ENCODE measurements at regions not wholly inside any gene's neighbourhood (a gene's known extent, or its start where the extent isn't known, plus 50 kb on each side); places are given as distances from the start of the nearest gene placed in this dataset.

- WGBS: 75% methylated on average over 6 of the region's 6 CpGs
- H3K9me3 ChIP-seq (ENCODE audit: control insufficient read depth in 4 of 4, low read length in 3 of 4): no peaks in the 10 kb centered on the region
- DNase-seq (ENCODE audit: low spot score): no peak
- H3K27ac ChIP-seq (ENCODE audit: low read depth in 1 of 2, low read length in 2 of 2): no peak overlapping the region
- TF ChIP-seq EGR1 (IDR thresholded peaks at IDR 0.05; ENCODE audit: low read depth in 2 of 2) (no peak), YY1 (IDR thresholded peaks at IDR 0.05) (no peak), JUND (IDR thresholded peaks at IDR 0.05) (no peak), CTCF (IDR thresholded peaks at IDR 0.05; ENCODE audit: low read depth, low read length, missing input control) (no peak), TAF1 (conservative IDR thresholded peaks at IDR 0.05) (no peak), ATF3 (IDR thresholded peaks at IDR 0.05) (no peak), SP1 (IDR thresholded peaks at IDR 0.05) (no peak), RAD21 (IDR thresholded peaks at IDR 0.05) (no peak), NR2F2 (IDR thresholded peaks at IDR 0.05) (no peak), HNF4G (IDR thresholded peaks at IDR 0.05) (no peak)
- TF ChIP-seq, protein P1, sequence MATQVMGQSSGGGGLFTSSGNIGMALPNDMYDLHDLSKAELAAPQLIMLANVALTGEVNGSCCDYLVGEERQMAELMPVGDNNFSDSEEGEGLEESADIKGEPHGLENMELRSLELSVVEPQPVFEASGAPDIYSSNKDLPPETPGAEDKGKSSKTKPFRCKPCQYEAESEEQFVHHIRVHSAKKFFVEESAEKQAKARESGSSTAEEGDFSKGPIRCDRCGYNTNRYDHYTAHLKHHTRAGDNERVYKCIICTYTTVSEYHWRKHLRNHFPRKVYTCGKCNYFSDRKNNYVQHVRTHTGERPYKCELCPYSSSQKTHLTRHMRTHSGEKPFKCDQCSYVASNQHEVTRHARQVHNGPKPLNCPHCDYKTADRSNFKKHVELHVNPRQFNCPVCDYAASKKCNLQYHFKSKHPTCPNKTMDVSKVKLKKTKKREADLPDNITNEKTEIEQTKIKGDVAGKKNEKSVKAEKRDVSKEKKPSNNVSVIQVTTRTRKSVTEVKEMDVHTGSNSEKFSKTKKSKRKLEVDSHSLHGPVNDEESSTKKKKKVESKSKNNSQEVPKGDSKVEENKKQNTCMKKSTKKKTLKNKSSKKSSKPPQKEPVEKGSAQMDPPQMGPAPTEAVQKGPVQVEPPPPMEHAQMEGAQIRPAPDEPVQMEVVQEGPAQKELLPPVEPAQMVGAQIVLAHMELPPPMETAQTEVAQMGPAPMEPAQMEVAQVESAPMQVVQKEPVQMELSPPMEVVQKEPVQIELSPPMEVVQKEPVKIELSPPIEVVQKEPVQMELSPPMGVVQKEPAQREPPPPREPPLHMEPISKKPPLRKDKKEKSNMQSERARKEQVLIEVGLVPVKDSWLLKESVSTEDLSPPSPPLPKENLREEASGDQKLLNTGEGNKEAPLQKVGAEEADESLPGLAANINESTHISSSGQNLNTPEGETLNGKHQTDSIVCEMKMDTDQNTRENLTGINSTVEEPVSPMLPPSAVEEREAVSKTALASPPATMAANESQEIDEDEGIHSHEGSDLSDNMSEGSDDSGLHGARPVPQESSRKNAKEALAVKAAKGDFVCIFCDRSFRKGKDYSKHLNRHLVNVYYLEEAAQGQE (IDR thresholded peaks at IDR 0.05): no peak
- TF ChIP-seq, protein P2, sequence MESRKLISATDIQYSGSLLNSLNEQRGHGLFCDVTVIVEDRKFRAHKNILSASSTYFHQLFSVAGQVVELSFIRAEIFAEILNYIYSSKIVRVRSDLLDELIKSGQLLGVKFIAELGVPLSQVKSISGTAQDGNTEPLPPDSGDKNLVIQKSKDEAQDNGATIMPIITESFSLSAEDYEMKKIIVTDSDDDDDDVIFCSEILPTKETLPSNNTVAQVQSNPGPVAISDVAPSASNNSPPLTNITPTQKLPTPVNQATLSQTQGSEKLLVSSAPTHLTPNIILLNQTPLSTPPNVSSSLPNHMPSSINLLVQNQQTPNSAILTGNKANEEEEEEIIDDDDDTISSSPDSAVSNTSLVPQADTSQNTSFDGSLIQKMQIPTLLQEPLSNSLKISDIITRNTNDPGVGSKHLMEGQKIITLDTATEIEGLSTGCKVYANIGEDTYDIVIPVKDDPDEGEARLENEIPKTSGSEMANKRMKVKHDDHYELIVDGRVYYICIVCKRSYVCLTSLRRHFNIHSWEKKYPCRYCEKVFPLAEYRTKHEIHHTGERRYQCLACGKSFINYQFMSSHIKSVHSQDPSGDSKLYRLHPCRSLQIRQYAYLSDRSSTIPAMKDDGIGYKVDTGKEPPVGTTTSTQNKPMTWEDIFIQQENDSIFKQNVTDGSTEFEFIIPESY (IDR thresholded peaks at IDR 0.05): no peak
- H3K36me3 ChIP-seq (ENCODE audit: control insufficient read depth in 4 of 4, insufficient read depth in 3 of 4, low read depth in 1 of 4, low read length in 3 of 4): no peaks in the 10 kb centered on the region
- no peak overlapping the region for H3K4me3 ChIP-seq (ENCODE audit: low read depth in 1 of 3, low read length in 3 of 3)
- H3K4me1 ChIP-seq (ENCODE audit: control insufficient read depth in 4 of 4, insufficient read depth in 4 of 4, low read length in 3 of 4): peaks cover 0 to 6% (median 3%) of the 10 kb centered on the region in 4 donors
- H3K9ac ChIP-seq (ENCODE audit: low read depth in 1 of 2, low read length in 2 of 2): no peak overlapping the region
- H3K27me3 ChIP-seq (ENCODE audit: control insufficient read depth in 4 of 4, insufficient read depth in 4 of 4, low read length in 3 of 4): no peaks in the 10 kb centered on the region
Measured at GRCh38 chr17:5874486-5874885, 195.7 kb upstream of the WSCD1 start.

GRCh38 chr17:5877366-5877765, 192.8 kb upstream of the WSCD1 start:
- H3K36me3 ChIP-seq (ENCODE audit: control insufficient read depth in 4 of 4, insufficient read depth in 3 of 4, low read depth in 1 of 4, low read length in 3 of 4): no peaks in the 10 kb centered on the region
- H3K4me3 ChIP-seq (ENCODE audit: low read depth in 1 of 3, low read length in 3 of 3): no peak overlapping the region
- no peaks in the 10 kb centered on the region for H3K9me3 ChIP-seq (ENCODE audit: control insufficient read depth in 4 of 4, low read length in 3 of 4)
- TF ChIP-seq CTCF (IDR thresholded peaks at IDR 0.05; ENCODE audit: low read depth, low read length, missing input control): no peak
- H3K9ac ChIP-seq (ENCODE audit: low read depth in 1 of 2, low read length in 2 of 2): no peak overlapping the region
- 72% methylated on average over 1 of the region's 1 CpG for WGBS
- no peaks in the 10 kb centered on the region for H3K27me3 ChIP-seq (ENCODE audit: control insufficient read depth in 4 of 4, insufficient read depth in 4 of 4, low read length in 3 of 4)
- peaks cover 0 to 6% (median 3%) of the 10 kb centered on the region in 4 donors for H3K4me1 ChIP-seq (ENCODE audit: control insufficient read depth in 4 of 4, insufficient read depth in 4 of 4, low read length in 3 of 4)
- no peak for DNase-seq (ENCODE audit: low spot score)
- H3K27ac ChIP-seq (ENCODE audit: low read depth in 1 of 2, low read length in 2 of 2): no peak overlapping the region
